MCF 10A (cell line): ENCODE measurements at regions not wholly inside any gene's neighbourhood (a gene's known extent, or its start where the extent isn't known, plus 50 kb on each side); places are given as distances from the start of the nearest gene placed in this dataset.

Experiments
- BruUV-seq: library from RNA; stranded (reverse); fragments of 400-500 nt; replicated peaks from 2 replicates; lab custom pipeline; 2021; lab: Mats Ljungman, UMichigan
- CTCF ChIA-PET: fragments of 300-600 bp; sonication (Branson Sonifier 250); formaldehyde crosslinking; extraction: SDS; loops from one replicate; lab custom pipeline; 2021; ENCODE audit warnings: antibody characterized with exemption, inconsistent platforms; lab: Yijun Ruan, JAX
- POLR2A ChIA-PET: fragments of 300-600, 350-650 bp; sonication (Branson Sonifier 250); formaldehyde crosslinking; extraction: SDS; loops from one replicate; lab custom pipeline; 2020; ENCODE audit warnings: antibody characterized with exemption, inconsistent platforms; lab: Yijun Ruan, JAX
- DNase-seq: peaks from one replicate; pipeline ENCODE4 v3.0.0-alpha.2; 2018; ENCODE audit not compliant: unreplicated experiment
- H3K27ac Mint-ChIP-seq: one replicate; pipeline ENCODE4 v1.8.0; 2022; ENCODE audit warnings: mild to moderate bottlenecking, low read depth, mixed read lengths; ENCODE audit not compliant: unreplicated experiment
- H3K27me3 Mint-ChIP-seq: one replicate; pipeline ENCODE4 v1.8.0; 2022; ENCODE audit warnings: mixed read lengths; ENCODE audit not compliant: insufficient read depth, unreplicated experiment
- H3K36me3 Mint-ChIP-seq: one replicate; pipeline ENCODE4 v1.8.0; 2022; ENCODE audit warnings: mild to moderate bottlenecking, moderate library complexity, mixed read lengths; ENCODE audit not compliant: insufficient read depth, unreplicated experiment
- H3K4me1 Mint-ChIP-seq: one replicate; pipeline ENCODE4 v1.8.0; 2022; ENCODE audit warnings: mixed read lengths; ENCODE audit not compliant: insufficient read depth, unreplicated experiment
- H3K4me3 Mint-ChIP-seq: one replicate; pipeline ENCODE4 v1.8.0; 2022; ENCODE audit warnings: mild to moderate bottlenecking, moderate library complexity, mixed read lengths; ENCODE audit not compliant: unreplicated experiment
- H3K9me3 Mint-ChIP-seq: one replicate; pipeline ENCODE4 v1.8.0; 2022; ENCODE audit warnings: mixed read lengths; ENCODE audit not compliant: unreplicated experiment
- intact Hi-C: fragments of 100-400 bp; cut with micrococcal nuclease; formaldehyde crosslinking; loops from 2 replicates; pipeline ENCODE4 v1.14.1; 2022
- TF ChIP-seq, protein P1 (sequence below): fragments of 200-600 bp; IDR thresholded peaks from one replicate; pipeline ENCODE4 v1.8.0; 2022; ENCODE audit warnings: antibody characterized with exemption, mild to moderate bottlenecking; ENCODE audit not compliant: unreplicated experiment

GRCh38 chr4:112053825-112054350 lies 91.4 kb upstream of the FAM241A start:
- Mint-ChIP-seq H3K36me3 (no peaks in the 10 kb centered on the region), H3K27me3 (peaks cover 8% of the 10 kb centered on the region), H3K9me3 (no peaks in the 10 kb centered on the region), H3K4me3 (no peak overlapping the region), H3K27ac (no peak overlapping the region), H3K4me1 (peaks cover 4% of the 10 kb centered on the region)
- DNase-seq = no peak
- intact Hi-C loops = no loop called here
- CTCF ChIA-PET = interaction anchor here (0.7 to 1.3 kb wide), 2 partner anchors 23 to 49 kb away, joined by 4 read pairs; no protein-coding TSS in a partner anchor
- POLR2A ChIA-PET = interaction anchor here (0.6 to 0.7 kb wide), 2 partner anchors 22 to 102 kb away, joined by 3 read pairs; no protein-coding TSS in a partner anchor
- BruUV-seq = no TSS peak
- TF ChIP-seq, protein P1, sequence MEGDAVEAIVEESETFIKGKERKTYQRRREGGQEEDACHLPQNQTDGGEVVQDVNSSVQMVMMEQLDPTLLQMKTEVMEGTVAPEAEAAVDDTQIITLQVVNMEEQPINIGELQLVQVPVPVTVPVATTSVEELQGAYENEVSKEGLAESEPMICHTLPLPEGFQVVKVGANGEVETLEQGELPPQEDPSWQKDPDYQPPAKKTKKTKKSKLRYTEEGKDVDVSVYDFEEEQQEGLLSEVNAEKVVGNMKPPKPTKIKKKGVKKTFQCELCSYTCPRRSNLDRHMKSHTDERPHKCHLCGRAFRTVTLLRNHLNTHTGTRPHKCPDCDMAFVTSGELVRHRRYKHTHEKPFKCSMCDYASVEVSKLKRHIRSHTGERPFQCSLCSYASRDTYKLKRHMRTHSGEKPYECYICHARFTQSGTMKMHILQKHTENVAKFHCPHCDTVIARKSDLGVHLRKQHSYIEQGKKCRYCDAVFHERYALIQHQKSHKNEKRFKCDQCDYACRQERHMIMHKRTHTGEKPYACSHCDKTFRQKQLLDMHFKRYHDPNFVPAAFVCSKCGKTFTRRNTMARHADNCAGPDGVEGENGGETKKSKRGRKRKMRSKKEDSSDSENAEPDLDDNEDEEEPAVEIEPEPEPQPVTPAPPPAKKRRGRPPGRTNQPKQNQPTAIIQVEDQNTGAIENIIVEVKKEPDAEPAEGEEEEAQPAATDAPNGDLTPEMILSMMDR = no peak

DNA sequence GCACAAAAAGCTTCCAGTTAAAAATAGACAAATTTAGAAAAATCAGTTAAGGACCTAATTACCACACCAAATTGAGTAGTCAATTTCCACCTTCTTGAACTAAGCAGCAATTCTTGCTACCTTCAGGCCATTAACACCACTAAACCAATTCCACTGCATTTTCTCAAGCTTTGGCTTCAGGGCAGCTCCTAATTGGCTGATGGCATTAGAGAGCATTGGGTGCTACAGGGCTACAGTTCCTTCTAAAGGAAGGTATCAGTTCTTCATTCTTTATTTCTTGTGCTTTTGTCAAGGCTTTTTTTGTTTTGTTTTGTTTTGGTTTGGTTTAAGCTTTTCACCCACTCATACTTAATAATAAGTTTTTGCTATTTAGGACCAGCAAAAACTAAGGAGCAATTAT lies 90.2 kb upstream of the FAM241A start:
- Mint-ChIP-seq H3K36me3 (no peaks in the 10 kb centered on the region), H3K27ac (no peak overlapping the region), H3K4me3 (no peak overlapping the region), H3K4me1 (peaks cover 4% of the 10 kb centered on the region), H3K9me3 (no peaks in the 10 kb centered on the region), H3K27me3 (no peaks in the 10 kb centered on the region)
- CTCF ChIA-PET = interaction anchor here (1.2 kb wide), 1 partner anchor 414 kb away, joined by 3 read pairs; no protein-coding TSS in a partner anchor
- BruUV-seq = no TSS peak
- POLR2A ChIA-PET = no interaction called here
- intact Hi-C loops = no loop called here
- no peak for DNase-seq
- TF ChIP-seq, protein P1 = no peak

GRCh38 chr4:112057470-112057869 lies 87.8 kb upstream of the FAM241A start:
- Mint-ChIP-seq H3K36me3 (no peaks in the 10 kb centered on the region), H3K9me3 (no peaks in the 10 kb centered on the region), H3K4me1 (peaks cover 4% of the 10 kb centered on the region), H3K4me3 (no peak overlapping the region), H3K27me3 (no peaks in the 10 kb centered on the region), H3K27ac (no peak overlapping the region)
- no peak for DNase-seq
- CTCF ChIA-PET = interaction anchor here (0.5 to 1.7 kb wide), 4 partner anchors 26 to 761 kb away, joined by 3 to 7 read pairs (median 4); no protein-coding TSS in a partner anchor
- TF ChIP-seq, protein P1 = no peak
- intact Hi-C loops = no loop called here
- BruUV-seq = no TSS peak
- POLR2A ChIA-PET = no interaction called here

DNA sequence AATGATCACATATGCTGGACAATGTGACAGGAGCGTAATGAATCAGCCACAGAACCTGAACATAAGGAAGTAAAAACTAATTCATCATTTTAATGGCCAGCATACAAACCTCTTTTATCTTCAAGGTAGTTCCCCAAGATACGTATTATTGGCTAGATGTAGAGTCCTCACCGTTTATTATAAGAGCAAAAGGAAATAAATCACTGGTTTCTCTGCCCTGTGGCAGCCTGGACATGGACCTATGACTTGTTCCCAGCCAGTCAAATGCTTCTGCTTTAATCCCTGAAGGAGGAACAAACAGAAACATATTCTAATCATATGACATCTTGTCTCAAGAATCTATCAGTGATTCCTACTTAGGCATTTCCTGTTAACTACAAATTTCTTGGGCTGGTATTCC lies 86.8 kb upstream of the FAM241A start:
- Mint-ChIP-seq H3K27ac (no peak overlapping the region), H3K36me3 (no peaks in the 10 kb centered on the region), H3K4me3 (no peak overlapping the region), H3K4me1 (peaks cover 4% of the 10 kb centered on the region), H3K27me3 (no peaks in the 10 kb centered on the region), H3K9me3 (no peaks in the 10 kb centered on the region)
- CTCF ChIA-PET = interaction anchor here (1.6 kb wide), 1 partner anchor 27 kb away, joined by 7 read pairs; no protein-coding TSS in a partner anchor
- TF ChIP-seq, protein P1 = no peak
- intact Hi-C loops = no loop called here
- DNase-seq = no peak
- BruUV-seq = no TSS peak
- POLR2A ChIA-PET = interaction anchor here (0.6 kb wide), 1 partner anchor 18 kb away, joined by 3 read pairs; no protein-coding TSS in a partner anchor
